GM21367 (cell line): ENCODE measurements at regions not wholly inside any gene's neighbourhood (a gene's known extent, or its start where the extent isn't known, plus 50 kb on each side); places are given as distances from the start of the nearest gene placed in this dataset.

Experiments used
- ATAC-seq: cut with Tn5 transposase; IDR thresholded peaks from one replicate; pipeline ENCODE4 v1.9.1; 2021; ENCODE audit not compliant: unreplicated experiment

GRCh38 chr4:66636349-66636748 lies 909.0 kb downstream of the CENPC start:
- no peak for ATAC-seq

- no peak for ATAC-seq
Measured at GRCh38 chr4:66633477-66633876, 911.8 kb downstream of the CENPC start.

DNA sequence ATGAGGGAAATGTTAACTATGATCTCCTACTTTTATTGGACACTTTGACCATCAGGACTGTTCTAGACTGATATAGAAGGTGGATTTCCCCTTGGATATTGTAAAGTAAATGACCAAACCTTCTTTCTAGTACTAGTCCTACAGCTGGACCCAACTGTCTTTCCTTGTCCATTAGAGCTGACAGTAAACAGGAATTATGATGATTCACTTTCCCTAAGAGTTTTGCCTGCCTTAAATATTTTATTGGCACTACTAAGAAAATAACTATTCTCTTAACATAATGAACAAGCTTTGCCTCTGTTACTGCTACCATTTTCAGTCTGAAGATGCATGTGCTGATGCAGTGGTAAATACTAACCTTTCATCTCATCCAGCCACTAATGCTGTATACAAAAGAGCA lies 915.4 kb downstream of the CENPC start:
- ATAC-seq = no peak

DNA sequence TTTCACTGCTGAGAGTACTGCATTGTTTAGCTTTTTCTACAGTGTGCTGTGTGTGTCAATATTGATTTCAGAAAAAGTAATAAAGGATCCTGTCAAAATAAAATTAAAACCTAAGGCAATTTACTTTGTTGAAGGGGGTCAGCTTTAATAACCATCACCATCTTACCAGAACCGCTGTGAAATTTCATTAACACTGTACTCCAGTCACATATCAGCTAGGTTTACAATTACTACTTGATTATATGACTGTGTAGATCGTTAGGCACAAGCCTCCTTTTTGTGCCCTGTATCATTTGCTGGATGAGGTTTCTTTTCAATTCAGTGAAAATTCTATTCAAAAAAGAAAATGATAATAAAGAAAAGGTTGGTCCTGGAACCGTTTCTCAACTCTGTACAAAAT lies 917.2 kb downstream of the CENPC start:
- ATAC-seq = no peak

DNA sequence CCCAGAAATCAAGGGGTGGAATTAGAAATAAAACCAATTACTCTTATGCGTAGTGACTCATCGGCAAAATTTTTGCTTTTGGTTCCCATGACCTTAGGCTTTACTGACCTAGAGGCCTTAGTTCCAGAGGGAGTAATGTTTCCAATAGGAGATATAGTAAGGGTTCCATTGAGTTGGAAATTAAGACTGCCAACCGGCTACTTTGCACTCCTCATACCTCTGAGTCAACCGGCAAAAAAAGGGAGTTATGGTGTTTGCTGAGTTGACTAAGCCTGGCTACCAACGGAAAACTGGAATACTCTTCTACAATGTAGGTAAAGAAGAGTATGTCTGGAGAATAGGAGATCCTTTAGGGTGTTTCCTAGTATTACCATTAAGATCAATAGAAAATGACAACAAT lies 919.8 kb downstream of the CENPC start:
- no peak for ATAC-seq

GRCh38 chr4:66613591-66613990 lies 931.7 kb downstream of the CENPC start:
- no peak for ATAC-seq

GRCh38 chr4:66609014-66609413 lies 936.3 kb downstream of the CENPC start:
- no peak for ATAC-seq

DNA sequence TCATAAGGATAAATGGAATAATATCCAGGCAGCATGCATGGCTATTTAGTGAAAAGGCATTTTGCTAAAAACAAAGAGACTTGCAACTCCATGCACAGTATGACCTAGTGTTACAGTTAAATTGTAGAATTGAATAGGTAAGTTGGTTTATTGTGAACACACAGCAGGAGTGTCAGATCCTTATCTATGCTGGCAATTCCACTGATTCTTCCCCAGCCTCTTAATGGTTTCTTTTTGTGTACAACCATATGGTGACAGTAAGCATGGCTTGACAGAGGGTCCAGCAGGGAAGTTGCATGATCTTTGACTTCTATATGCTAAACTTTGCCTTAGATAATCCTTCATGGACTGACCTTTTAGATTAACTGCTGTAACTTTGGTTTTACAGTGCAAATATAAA lies 936.6 kb upstream of the EPHA5 start:
- no peak for ATAC-seq

GRCh38 chr4:66606215-66606614 lies 935.9 kb upstream of the EPHA5 start:
- no peak for ATAC-seq

GRCh38 chr4:66604192-66604591 lies 933.9 kb upstream of the EPHA5 start:
- no peak for ATAC-seq

DNA sequence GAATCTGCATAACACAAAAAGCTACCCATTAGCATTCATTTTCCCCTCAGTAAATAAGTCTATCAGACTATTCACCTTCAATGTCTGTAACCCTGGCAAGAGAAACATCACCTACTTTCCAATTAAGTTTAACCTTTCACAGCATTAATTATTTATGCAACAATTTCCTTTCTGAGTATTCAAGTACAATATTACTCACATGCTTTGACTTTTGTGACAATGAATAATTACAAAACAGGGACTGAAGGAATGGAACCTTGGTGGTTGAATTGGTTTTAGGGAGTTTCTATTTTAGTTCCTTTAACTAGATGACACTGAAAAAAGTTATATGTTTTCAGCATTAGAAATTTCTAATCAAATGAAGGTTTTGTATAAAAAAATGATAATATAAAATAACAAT lies 932.3 kb upstream of the EPHA5 start:
- ATAC-seq = no peak

DNA sequence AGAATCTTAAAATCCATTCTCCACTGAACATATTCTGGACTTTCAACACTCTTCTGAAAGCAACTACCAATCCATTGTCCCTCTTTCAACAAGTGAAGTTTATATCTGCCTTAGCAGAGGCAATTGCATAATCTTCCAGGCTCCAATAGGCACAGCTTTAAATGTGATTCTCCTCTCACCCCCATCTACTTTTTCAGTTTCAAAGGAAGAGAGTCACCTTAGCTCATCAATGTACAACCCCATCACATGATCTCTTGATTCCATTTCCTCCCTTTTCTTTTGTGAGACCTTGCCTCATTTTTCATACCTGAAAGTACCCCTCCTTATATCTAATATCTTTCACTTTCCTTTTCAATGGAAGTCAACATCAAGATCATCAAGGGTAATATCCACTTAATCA lies 921.7 kb upstream of the EPHA5 start:
- no peak for ATAC-seq

GRCh38 chr4:66590488-66591215 lies 920.4 kb upstream of the EPHA5 start:
- ATAC-seq = no peak

DNA sequence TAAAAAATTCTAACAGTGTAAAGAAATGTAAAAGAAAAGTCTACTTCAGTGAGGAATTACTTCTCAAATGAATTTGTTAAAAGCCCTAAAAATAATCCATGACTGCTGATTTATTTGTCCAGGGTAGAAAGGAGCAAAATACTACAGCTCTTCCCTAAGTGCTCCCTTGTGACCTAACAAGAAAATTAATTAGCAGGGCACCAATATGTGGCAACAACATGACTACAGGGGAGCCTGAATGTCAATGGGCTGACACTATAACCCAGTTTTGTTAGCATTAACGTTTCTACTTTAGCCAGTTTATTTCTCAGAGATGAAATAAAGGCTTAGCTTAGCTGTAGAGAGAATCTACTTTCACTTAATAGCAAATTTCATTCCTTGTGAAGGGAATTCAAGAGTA lies 918.9 kb upstream of the EPHA5 start:
- ATAC-seq = no peak

DNA sequence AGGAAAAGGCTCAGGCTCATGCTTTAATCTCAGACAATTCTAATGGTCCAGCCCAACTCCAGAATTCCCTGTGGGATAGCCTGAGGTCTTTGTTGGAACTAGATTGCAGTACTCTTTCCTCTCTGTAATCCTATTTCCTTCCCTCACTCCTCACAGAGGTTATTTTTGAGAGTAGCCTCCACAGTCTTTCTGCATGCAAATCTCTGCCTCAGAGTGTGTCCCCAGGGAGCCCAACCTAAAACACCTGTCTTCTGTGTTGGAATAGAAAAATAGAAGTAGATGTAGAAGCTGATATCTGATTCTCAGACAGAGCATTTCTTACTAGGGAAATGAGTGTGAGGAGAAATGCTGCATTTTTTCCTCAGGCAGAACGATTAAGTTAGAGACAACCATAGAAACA lies 915.5 kb upstream of the EPHA5 start:
- ATAC-seq = no peak

GRCh38 chr4:66577922-66578321 lies 907.6 kb upstream of the EPHA5 start:
- ATAC-seq = no peak

GRCh38 chr4:66575008-66575696 lies 904.9 kb upstream of the EPHA5 start:
- no peak for ATAC-seq

GRCh38 chr4:66574145-66574978 lies 904.1 kb upstream of the EPHA5 start:
- ATAC-seq = no peak

GRCh38 chr4:66572949-66573348 lies 902.7 kb upstream of the EPHA5 start:
- no peak for ATAC-seq

DNA sequence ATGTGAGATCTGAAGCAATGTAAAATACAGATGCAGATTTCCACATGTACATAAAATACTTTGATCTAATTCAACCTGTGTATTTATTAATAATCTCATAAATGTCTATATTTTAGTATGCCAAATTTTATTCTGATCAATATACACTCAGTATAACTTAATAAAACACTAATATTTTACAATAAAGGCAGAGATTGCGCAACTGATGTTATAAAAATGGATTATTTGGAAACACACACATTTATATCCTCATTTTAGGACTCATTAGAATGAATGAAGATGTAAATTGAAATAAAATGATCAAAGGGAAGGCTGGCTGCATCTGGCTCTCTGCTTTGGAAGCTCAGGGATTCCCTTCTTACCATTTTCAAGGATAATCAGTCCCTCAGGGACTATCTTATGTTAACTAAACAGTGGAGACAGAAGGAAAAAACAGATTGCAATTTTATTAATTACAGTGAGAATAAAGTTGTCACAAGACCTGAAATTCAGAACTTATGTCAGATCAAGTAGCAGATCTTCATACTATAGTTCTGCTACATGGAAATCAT lies 900.9 kb upstream of the EPHA5 start:
- no peak for ATAC-seq

DNA sequence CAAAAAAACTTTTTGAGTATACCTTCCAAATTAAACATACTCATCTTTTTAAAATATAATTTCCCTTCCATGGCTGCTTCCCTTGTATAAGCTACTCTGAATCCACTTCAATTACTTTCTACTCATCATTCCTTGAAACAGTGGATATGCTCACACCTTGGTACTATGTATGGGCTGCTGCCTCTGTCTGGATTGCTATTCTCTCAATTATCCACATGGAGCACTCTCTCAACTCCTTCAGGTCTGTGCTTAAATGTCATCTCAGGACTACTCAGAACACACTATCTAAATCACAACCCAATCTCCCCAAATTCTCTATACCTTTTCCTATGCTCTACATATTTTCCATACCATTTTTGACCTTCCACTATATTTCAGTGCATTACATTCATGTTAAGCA lies 898.9 kb upstream of the EPHA5 start:
- no peak for ATAC-seq

GRCh38 chr4:66568431-66568830 lies 898.1 kb upstream of the EPHA5 start:
- ATAC-seq = no peak
